ENCODE measurements at regions not wholly inside any gene's neighbourhood (a gene's known extent, or its start where the extent isn't known, plus 50 kb on each side); places are given as distances from the start of the nearest gene placed in this dataset.

- WGBS, 10 experiments: 70 to 100% methylated on average over 1 of the region's 1 CpG; no CpG with 5 or more reads in 8 of the 10 experiments
- Histone ChIP-seq H3K4me3 (no peak overlapping the region), H3K27ac (no peak overlapping the region), H3K4me1 (replicated peaks in 1 of 2) (no peaks in the 10 kb centered on the region)
- in situ Hi-C loops (cut with MboI; ENCODE audit: low pct_unique_long_range_greater_than_20kb in 2 of 9, low sequenced_read_pairs in 9 of 9, unreplicated experiment in 9 of 9): no loop called here
- no peak for ATAC-seq (replicated peaks in 6 of 8)
Measured at GRCh38 chrX:125711103-125711502, 391.4 kb downstream of the TEX13C start.

- in situ Hi-C loops (cut with MboI; ENCODE audit: low pct_unique_long_range_greater_than_20kb in 2 of 9, low sequenced_read_pairs in 9 of 9, unreplicated experiment in 9 of 9): no loop called here
- ATAC-seq (replicated peaks in 6 of 8): no peak
- Histone ChIP-seq H3K4me3 (no peak overlapping the region), H3K4me1 (replicated peaks in 1 of 2) (no peaks in the 10 kb centered on the region), H3K27ac (no peak overlapping the region)
- 57% methylated on average over 1 of the region's 3 CpGs; no CpG with 5 or more reads in 9 of the 10 experiments for WGBS, 10 experiments
Measured at GRCh38 chrX:125713633-125714032, 394.0 kb downstream of the TEX13C start.

GRCh38 chrX:125727117-125727516, 407.4 kb downstream of the TEX13C start:
- Histone ChIP-seq H3K27ac (no peak overlapping the region), H3K4me3 (no peak overlapping the region), H3K4me1 (replicated peaks in 1 of 2) (no peaks in the 10 kb centered on the region)
- no peak for ATAC-seq (replicated peaks in 6 of 8)
- in situ Hi-C loops (cut with MboI; ENCODE audit: low pct_unique_long_range_greater_than_20kb in 2 of 9, low sequenced_read_pairs in 9 of 9, unreplicated experiment in 9 of 9): no loop called here
- 43% methylated on average over 3 of the region's 3 CpGs; no CpG with 5 or more reads in 9 of the 10 experiments for WGBS, 10 experiments

- Histone ChIP-seq H3K27ac (no peak overlapping the region), H3K4me1 (replicated peaks in 1 of 2) (no peaks in the 10 kb centered on the region), H3K4me3 (no peak overlapping the region)
- ATAC-seq (replicated peaks in 6 of 8): no peak
- in situ Hi-C loops (cut with MboI; ENCODE audit: low pct_unique_long_range_greater_than_20kb in 2 of 9, low sequenced_read_pairs in 9 of 9, unreplicated experiment in 9 of 9): no loop called here
- 0 to 100% (median 19%) methylated on average over 2 to 3 of the region's 6 CpGs; no CpG with 5 or more reads in 7 of the 10 experiments for WGBS, 10 experiments
Measured at GRCh38 chrX:125736008-125736729, 416.5 kb downstream of the TEX13C start.

GRCh38 chrX:125742811-125743210, 423.1 kb downstream of the TEX13C start:
- H3K27ac ChIP-seq: no peak overlapping the region
- in situ Hi-C loops (cut with MboI; ENCODE audit: low pct_unique_long_range_greater_than_20kb in 2 of 9, low sequenced_read_pairs in 9 of 9, unreplicated experiment in 9 of 9): no loop called here
- no peaks in the 10 kb centered on the region for H3K4me1 ChIP-seq (replicated peaks in 1 of 2)
- no peak for ATAC-seq (replicated peaks in 6 of 8)
- no peak overlapping the region for H3K4me3 ChIP-seq

GRCh38 chrX:125744914-125745313, 421.2 kb downstream of the DCAF12L2 start:
- 0 to 100% (median 34%) methylated on average over 1 to 3 of the region's 3 CpGs; no CpG with 5 or more reads in 2 of the 10 experiments for WGBS, 10 experiments
- Histone ChIP-seq H3K4me3 (no peak overlapping the region), H3K27ac (no peak overlapping the region), H3K4me1 (replicated peaks in 1 of 2) (no peaks in the 10 kb centered on the region)
- ATAC-seq (replicated peaks in 6 of 8): no peak
- in situ Hi-C loops (cut with MboI; ENCODE audit: low pct_unique_long_range_greater_than_20kb in 2 of 9, low sequenced_read_pairs in 9 of 9, unreplicated experiment in 9 of 9): no loop called here

GRCh38 chrX:125757794-125758564, 408.1 kb downstream of the DCAF12L2 start:
- H3K27ac ChIP-seq: no peak overlapping the region
- ATAC-seq (replicated peaks in 6 of 8): no peak
- no peaks in the 10 kb centered on the region for H3K4me1 ChIP-seq (replicated peaks in 1 of 2)
- WGBS, 10 experiments: 0 to 100% (median 53%) methylated on average over 1 to 4 of the region's 8 CpGs; no CpG with 5 or more reads in 3 of the 10 experiments
- in situ Hi-C loops (cut with MboI; ENCODE audit: low pct_unique_long_range_greater_than_20kb in 2 of 9, low sequenced_read_pairs in 9 of 9, unreplicated experiment in 9 of 9): no loop called here
- no peak overlapping the region for H3K4me3 ChIP-seq

- Histone ChIP-seq H3K4me3 (no peak overlapping the region), H3K27ac (no peak overlapping the region), H3K4me1 (replicated peaks in 1 of 2) (no peaks in the 10 kb centered on the region)
- WGBS, 10 experiments: 17 to 100% (median 45%) methylated on average over 1 to 2 of the region's 2 CpGs; no CpG with 5 or more reads in 6 of the 10 experiments
- no peak for ATAC-seq (replicated peaks in 6 of 8)
- in situ Hi-C loops (cut with MboI; ENCODE audit: low pct_unique_long_range_greater_than_20kb in 2 of 9, low sequenced_read_pairs in 9 of 9, unreplicated experiment in 9 of 9): no loop called here
Measured at GRCh38 chrX:125758819-125759218, 407.3 kb downstream of the DCAF12L2 start.

- Histone ChIP-seq H3K4me3 (no peak overlapping the region), H3K4me1 (replicated peaks in 1 of 2) (no peaks in the 10 kb centered on the region), H3K27ac (no peak overlapping the region)
- no peak for ATAC-seq (replicated peaks in 6 of 8)
- in situ Hi-C loops (cut with MboI; ENCODE audit: low pct_unique_long_range_greater_than_20kb in 2 of 9, low sequenced_read_pairs in 9 of 9, unreplicated experiment in 9 of 9): no loop called here
- WGBS, 10 experiments: 0 to 50% (median 13%) methylated on average over 1 of the region's 1 CpG; no CpG with 5 or more reads in 4 of the 10 experiments
Measured at GRCh38 chrX:125762954-125763353, 403.1 kb downstream of the DCAF12L2 start.

GRCh38 chrX:125765347-125765746, 400.7 kb downstream of the DCAF12L2 start:
- H3K4me1 ChIP-seq (replicated peaks in 1 of 2): no peaks in the 10 kb centered on the region
- H3K27ac ChIP-seq: no peak overlapping the region
- WGBS, 10 experiments: 14 to 83% methylated on average over 1 of the region's 2 CpGs; no CpG with 5 or more reads in 8 of the 10 experiments
- ATAC-seq (replicated peaks in 6 of 8): no peak
- in situ Hi-C loops (cut with MboI; ENCODE audit: low pct_unique_long_range_greater_than_20kb in 2 of 9, low sequenced_read_pairs in 9 of 9, unreplicated experiment in 9 of 9): no loop called here
- H3K4me3 ChIP-seq: no peak overlapping the region

GRCh38 chrX:125769628-125770027, 396.5 kb downstream of the DCAF12L2 start:
- no peak overlapping the region for H3K4me3 ChIP-seq
- H3K4me1 ChIP-seq (replicated peaks in 1 of 2): no peaks in the 10 kb centered on the region
- in situ Hi-C loops (cut with MboI; ENCODE audit: low pct_unique_long_range_greater_than_20kb in 2 of 9, low sequenced_read_pairs in 9 of 9, unreplicated experiment in 9 of 9): no loop called here
- WGBS, 10 experiments: 0 to 38% (median 20%) methylated on average over 1 to 2 of the region's 2 CpGs; no CpG with 5 or more reads in 7 of the 10 experiments
- H3K27ac ChIP-seq: no peak overlapping the region
- peak in 2 of 8 experiments; percentile 31 to 37 for ATAC-seq (replicated peaks in 6 of 8)

GRCh38 chrX:125778261-125778660, 387.8 kb downstream of the DCAF12L2 start:
- Histone ChIP-seq H3K27ac (no peak overlapping the region), H3K4me1 (replicated peaks in 1 of 2) (no peaks in the 10 kb centered on the region), H3K4me3 (no peak overlapping the region)
- WGBS, 10 experiments: 7 to 100% (median 68%) methylated on average over 1 to 3 of the region's 3 CpGs; no CpG with 5 or more reads in 4 of the 10 experiments
- no peak for ATAC-seq (replicated peaks in 6 of 8)
- in situ Hi-C loops (cut with MboI; ENCODE audit: low pct_unique_long_range_greater_than_20kb in 2 of 9, low sequenced_read_pairs in 9 of 9, unreplicated experiment in 9 of 9): no loop called here

GRCh38 chrX:125782184-125782583, 383.9 kb downstream of the DCAF12L2 start:
- ATAC-seq (replicated peaks in 6 of 8): no peak
- in situ Hi-C loops (cut with MboI; ENCODE audit: low pct_unique_long_range_greater_than_20kb in 2 of 9, low sequenced_read_pairs in 9 of 9, unreplicated experiment in 9 of 9): no loop called here
- WGBS, 10 experiments: 0 to 80% (median 33%) methylated on average over 1 to 2 of the region's 2 CpGs; no CpG with 5 or more reads in 5 of the 10 experiments
- no peak overlapping the region for H3K27ac ChIP-seq
- no peak overlapping the region for H3K4me3 ChIP-seq
- H3K4me1 ChIP-seq (replicated peaks in 1 of 2): no peaks in the 10 kb centered on the region

Measured in motor neuron (in vitro differentiated cells).